ENCODE measurements at regions not wholly inside any gene's neighbourhood (a gene's known extent, or its start where the extent isn't known, plus 50 kb on each side); places are given as distances from the start of the nearest gene placed in this dataset.

DNA sequence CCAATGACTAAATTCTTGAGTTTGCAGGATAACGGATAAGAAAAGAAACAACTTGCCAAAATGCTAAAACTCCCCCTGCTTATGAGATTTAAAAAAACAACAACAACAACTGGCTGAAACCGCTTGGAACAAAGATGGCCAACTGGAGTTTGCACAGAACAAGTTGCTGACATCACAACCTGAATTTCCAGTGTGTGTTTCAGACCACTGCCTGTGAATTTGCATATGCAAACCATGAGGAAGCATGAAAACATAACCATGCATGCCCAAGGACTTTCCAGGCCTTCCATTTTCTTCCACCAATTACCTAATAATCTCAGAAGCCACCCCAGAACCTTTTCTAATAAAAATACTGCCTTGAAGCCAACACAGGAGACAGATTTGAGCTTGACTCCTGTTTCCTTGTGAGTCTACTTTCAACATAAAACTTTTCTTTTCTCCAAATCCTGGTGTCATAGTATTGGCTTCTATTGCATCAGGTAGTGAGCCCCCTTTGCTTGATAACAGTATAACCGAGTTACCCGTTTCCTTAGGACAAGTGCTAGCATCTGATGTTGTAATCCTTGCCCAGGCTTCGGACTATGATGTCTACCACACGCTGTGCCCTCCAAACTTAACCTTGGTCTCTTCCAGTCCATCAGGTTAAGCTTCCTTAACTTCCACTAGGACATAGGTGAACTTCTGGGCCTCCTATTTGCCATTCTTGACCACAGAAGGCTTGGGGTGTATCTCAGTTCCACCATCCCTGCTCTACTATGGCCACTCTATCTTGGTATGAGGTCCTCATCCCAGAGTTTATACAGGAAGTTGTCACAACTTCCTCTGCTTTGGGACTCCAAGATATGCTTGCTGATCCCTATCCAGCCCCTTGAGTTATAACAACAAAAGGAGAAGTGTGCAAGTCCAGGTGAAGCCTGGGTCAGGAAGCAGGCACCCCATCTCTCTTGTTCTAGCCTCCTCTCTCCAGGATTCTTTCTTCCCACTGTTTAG lies 385.5 kb upstream of the INTU start:
- H3K79me2 ChIP-seq (ENCODE audit: insufficient read depth, low read length): no peaks in the 10 kb centered on the region
- no peak overlapping the region for H3K9ac ChIP-seq (ENCODE audit: low read depth, low read length)
- no peaks in the 10 kb centered on the region for H3K4me1 ChIP-seq (ENCODE audit: insufficient read depth, low read length)
- H3K36me3 ChIP-seq (ENCODE audit: insufficient read depth, low read length): no peaks in the 10 kb centered on the region
- no peak overlapping the region for H2AFZ ChIP-seq (ENCODE audit: low read depth, low read length)
- no peak for TF ChIP-seq EZH2 (IDR thresholded peaks at IDR 0.05; ENCODE audit: borderline replicate concordance, low read depth, low read length, severe bottlenecking)
- TF ChIP-seq, protein P1, sequence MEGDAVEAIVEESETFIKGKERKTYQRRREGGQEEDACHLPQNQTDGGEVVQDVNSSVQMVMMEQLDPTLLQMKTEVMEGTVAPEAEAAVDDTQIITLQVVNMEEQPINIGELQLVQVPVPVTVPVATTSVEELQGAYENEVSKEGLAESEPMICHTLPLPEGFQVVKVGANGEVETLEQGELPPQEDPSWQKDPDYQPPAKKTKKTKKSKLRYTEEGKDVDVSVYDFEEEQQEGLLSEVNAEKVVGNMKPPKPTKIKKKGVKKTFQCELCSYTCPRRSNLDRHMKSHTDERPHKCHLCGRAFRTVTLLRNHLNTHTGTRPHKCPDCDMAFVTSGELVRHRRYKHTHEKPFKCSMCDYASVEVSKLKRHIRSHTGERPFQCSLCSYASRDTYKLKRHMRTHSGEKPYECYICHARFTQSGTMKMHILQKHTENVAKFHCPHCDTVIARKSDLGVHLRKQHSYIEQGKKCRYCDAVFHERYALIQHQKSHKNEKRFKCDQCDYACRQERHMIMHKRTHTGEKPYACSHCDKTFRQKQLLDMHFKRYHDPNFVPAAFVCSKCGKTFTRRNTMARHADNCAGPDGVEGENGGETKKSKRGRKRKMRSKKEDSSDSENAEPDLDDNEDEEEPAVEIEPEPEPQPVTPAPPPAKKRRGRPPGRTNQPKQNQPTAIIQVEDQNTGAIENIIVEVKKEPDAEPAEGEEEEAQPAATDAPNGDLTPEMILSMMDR (IDR thresholded peaks at IDR 0.05; ENCODE audit: borderline replicate concordance, extremely low read depth, low read length, poor library complexity, severe bottlenecking): no peak
- no peak for ATAC-seq (ENCODE audit: insufficient read depth, low read depth)
- H3K27ac ChIP-seq (ENCODE audit: low read length): no peak overlapping the region
- DNase-seq: no peak
- H3K4me3 ChIP-seq (ENCODE audit: low read depth in 1 of 2, low read length in 2 of 2): no peak overlapping the region
- H3K4me2 ChIP-seq (ENCODE audit: insufficient read depth, low read length): no peak overlapping the region
- H4K20me1 ChIP-seq (ENCODE audit: insufficient read depth, low read length): no peaks in the 10 kb centered on the region
- no peaks in the 10 kb centered on the region for H3K27me3 ChIP-seq (ENCODE audit: insufficient read depth, low read length, poor library complexity)
- no peaks in the 10 kb centered on the region for H3K9me3 ChIP-seq (ENCODE audit: insufficient read depth, low read length, severe bottlenecking)

DNA sequence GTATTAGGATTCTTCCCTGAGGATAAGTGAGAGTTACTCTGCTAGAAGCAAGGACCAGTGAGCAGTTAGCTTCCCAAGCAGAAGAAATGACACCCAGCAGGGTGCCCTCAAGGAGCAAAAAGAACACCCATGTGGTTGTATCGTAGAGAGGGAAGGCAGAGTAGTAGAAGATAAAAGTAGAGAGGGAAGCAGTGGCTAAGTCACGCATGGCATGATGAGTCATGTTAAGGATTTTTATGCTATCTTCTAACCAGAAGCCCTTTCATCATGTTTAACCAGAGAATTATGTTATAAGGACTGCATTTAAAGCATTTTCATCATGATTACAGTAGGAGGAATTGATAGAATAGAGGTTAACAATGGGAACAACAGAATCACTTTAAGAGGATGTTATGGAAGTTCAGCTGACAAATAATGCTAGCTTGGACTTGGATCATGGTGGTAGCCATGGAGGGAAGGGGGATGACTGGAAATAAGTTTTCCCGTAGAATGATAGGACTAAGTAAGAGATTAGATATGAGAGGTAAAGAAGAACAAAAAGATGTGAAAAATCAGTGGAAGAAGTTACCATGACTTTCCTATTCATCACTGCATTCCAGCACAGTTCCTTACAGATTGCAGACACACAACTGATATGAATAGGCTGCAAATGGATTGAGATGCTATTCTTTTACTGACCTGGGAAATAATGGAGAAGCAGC lies 383.5 kb upstream of the INTU start:
- Histone ChIP-seq H3K9me3 (ENCODE audit: insufficient read depth, low read length, severe bottlenecking) (no peaks in the 10 kb centered on the region), H3K36me3 (ENCODE audit: insufficient read depth, low read length) (no peaks in the 10 kb centered on the region), H2AFZ (ENCODE audit: low read depth, low read length) (no peak overlapping the region), H3K4me1 (ENCODE audit: insufficient read depth, low read length) (no peaks in the 10 kb centered on the region), H3K9ac (ENCODE audit: low read depth, low read length) (no peak overlapping the region), H3K27ac (ENCODE audit: low read length) (no peak overlapping the region), H4K20me1 (ENCODE audit: insufficient read depth, low read length) (no peaks in the 10 kb centered on the region), H3K79me2 (ENCODE audit: insufficient read depth, low read length) (no peaks in the 10 kb centered on the region), H3K4me2 (ENCODE audit: insufficient read depth, low read length) (no peak overlapping the region), H3K4me3 (ENCODE audit: low read depth in 1 of 2, low read length in 2 of 2) (no peak overlapping the region), H3K27me3 (ENCODE audit: insufficient read depth, low read length, poor library complexity) (no peaks in the 10 kb centered on the region)
- DNase-seq (no peak), ATAC-seq (ENCODE audit: insufficient read depth, low read depth) (no peak)
- TF ChIP-seq EZH2 (IDR thresholded peaks at IDR 0.05; ENCODE audit: borderline replicate concordance, low read depth, low read length, severe bottlenecking): no peak
- TF ChIP-seq, protein P1 (IDR thresholded peaks at IDR 0.05; ENCODE audit: borderline replicate concordance, extremely low read depth, low read length, poor library complexity, severe bottlenecking): no peak

DNA sequence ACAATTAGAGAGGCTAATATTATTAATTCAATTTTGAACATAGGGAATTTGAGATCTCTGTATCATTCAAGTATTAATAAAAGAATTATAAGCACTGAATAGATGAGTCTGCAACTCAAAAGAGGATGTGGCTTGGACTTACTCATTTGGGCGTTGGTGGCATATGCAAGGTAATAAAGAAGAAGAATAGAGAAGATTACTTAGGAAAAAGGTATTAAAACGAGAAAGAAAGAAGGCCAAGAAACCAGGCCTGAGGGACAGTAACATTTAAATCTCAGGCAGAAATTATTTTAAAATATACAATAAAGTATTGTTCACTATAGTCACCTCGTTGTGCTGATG lies 383.0 kb upstream of the INTU start:
- no peak overlapping the region for H2AFZ ChIP-seq (ENCODE audit: low read depth, low read length)
- H3K4me1 ChIP-seq (ENCODE audit: insufficient read depth, low read length): no peaks in the 10 kb centered on the region
- H3K9ac ChIP-seq (ENCODE audit: low read depth, low read length): no peak overlapping the region
- ATAC-seq (ENCODE audit: insufficient read depth, low read depth): no peak
- H3K27ac ChIP-seq (ENCODE audit: low read length): no peak overlapping the region
- no peak overlapping the region for H3K4me2 ChIP-seq (ENCODE audit: insufficient read depth, low read length)
- no peaks in the 10 kb centered on the region for H3K79me2 ChIP-seq (ENCODE audit: insufficient read depth, low read length)
- no peaks in the 10 kb centered on the region for H3K27me3 ChIP-seq (ENCODE audit: insufficient read depth, low read length, poor library complexity)
- no peaks in the 10 kb centered on the region for H3K9me3 ChIP-seq (ENCODE audit: insufficient read depth, low read length, severe bottlenecking)
- no peaks in the 10 kb centered on the region for H3K36me3 ChIP-seq (ENCODE audit: insufficient read depth, low read length)
- no peaks in the 10 kb centered on the region for H4K20me1 ChIP-seq (ENCODE audit: insufficient read depth, low read length)
- no peak overlapping the region for H3K4me3 ChIP-seq (ENCODE audit: low read depth in 1 of 2, low read length in 2 of 2)
- no peak for DNase-seq
- TF ChIP-seq, protein P1 (IDR thresholded peaks at IDR 0.05; ENCODE audit: borderline replicate concordance, extremely low read depth, low read length, poor library complexity, severe bottlenecking): no peak
- TF ChIP-seq EZH2 (IDR thresholded peaks at IDR 0.05; ENCODE audit: borderline replicate concordance, low read depth, low read length, severe bottlenecking): no peak
